HG03521 (cell line): ENCODE measurements at regions not wholly inside any gene's neighbourhood (a gene's known extent, or its start where the extent isn't known, plus 50 kb on each side); places are given as distances from the start of the nearest gene placed in this dataset.

Experiments used
- ATAC-seq: cut with Tn5 transposase; IDR thresholded peaks from one replicate; pipeline ENCODE4 v1.9.1; 2021; ENCODE audit warnings: mild to moderate bottlenecking, moderate library complexity; ENCODE audit not compliant: unreplicated experiment

DNA sequence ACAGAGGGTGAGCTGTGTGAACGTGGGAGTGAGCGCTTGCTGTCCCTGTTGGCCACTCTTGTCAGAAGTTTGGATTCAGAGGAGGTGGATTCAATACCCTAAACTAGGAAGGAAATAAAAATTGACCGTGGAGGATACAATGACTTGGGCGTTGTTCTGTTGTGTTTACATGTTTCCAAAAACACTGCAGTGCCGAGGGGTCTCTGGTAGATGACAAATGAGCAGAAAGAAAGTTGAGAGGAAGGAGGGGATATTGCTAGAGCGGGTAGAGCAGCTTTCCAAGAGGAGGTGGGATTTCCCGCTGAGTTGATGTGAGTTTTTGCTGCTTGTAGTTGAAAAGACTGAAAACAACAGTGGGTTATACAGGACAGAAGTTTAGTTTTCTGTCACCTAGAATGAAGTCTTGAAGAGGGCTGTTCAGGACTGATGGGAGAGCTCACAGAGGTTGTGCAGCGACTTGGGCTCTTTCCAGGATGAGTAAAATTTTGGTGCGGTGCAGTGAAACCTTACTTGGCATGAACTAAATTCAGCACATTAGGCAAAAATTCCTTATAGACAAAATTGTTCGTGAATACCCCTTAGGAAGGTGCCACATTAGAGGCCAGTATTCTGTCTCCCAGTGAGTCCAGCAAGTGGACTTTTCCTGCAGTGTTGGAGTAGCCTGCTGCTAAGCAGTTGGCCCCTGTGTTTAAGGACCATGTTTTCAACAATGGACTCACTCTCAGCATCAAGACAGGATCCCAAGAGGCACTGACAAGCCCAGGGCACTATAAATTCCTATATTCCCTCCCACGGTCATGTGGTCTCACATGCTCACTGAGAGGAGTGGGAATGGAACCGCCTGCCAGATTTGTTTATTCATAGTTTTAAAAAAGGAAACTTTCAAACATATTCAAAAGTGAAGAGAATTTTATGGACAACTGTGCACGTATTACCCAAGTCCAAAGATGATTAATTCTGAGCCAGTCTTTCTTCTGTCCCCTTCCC, 435.0 kb upstream of the C2CD4B start:
- ATAC-seq: no peak

DNA sequence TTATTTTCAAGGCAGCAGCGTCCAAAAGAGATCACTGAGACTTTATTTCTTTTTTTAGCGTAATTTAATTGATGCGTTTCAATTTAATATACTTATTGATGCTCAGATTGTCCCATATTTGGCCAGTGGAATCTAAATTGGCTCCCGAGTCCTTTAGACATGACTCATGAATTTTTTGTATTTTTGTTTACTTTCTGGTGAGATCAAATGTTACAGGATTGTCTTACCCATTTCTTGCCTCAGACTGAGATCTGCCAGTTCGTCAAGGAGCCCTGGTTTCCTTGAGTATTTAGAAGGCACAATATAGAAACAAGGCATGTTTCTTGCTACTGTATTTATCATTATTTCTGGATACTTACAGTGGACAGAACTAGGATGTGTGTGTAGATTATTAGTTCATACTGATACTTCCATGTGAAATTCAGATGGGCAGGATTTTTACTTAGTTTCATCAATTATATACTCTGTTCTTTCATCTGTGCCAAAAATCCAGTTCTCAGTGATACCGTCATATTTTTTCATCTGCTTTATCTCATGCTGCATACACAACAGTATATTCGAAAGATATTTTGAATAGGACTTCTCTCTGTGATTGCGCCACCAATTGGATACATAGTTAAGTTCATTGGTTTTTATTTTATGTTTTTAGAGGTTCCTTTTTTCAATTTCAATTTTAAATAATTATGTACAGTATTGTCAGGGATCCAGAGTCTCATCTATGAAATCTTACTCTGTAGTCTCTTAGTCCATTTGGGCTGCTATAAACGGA, 436.9 kb upstream of the C2CD4B start:
- no peak for ATAC-seq

DNA sequence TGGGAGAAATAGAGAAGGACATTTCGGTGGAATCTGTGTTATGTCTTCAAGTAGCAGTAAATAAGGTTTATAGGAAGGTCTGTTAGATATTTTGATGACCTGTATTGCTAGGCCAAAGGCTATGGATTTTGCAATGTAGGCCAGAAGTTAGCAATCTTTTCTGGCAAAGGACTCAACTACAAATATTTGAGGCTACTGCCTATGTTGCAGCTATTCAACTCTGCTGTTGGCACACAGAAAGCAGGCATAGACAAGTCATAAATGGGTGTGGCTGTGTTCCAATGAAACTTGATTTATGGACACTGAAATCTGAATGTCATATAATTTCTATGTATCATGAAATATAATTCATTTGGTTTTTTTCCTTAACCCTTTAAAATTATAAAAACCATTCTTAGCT, 438.7 kb upstream of the C2CD4B start:
- ATAC-seq: no peak

DNA sequence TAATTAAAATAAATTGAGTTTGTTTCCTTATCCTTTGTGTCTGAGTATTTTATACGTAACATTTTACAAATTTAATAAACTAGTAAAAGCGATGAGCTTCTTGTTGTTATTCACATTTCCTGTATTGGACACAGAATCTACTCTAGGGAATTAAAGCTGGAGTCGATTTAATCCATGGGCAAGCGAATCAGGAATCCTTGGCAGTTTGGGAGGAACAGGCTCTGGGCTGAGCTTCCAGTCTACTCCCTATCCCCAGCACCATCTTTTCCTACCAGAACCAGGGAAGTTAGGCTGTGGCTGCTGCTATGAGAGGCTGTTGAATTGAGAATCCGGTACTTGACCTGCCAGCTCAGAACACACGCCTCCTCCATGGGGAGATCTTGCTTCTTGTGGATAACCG, 437.3 kb upstream of the TPM1 start:
- no peak for ATAC-seq

DNA sequence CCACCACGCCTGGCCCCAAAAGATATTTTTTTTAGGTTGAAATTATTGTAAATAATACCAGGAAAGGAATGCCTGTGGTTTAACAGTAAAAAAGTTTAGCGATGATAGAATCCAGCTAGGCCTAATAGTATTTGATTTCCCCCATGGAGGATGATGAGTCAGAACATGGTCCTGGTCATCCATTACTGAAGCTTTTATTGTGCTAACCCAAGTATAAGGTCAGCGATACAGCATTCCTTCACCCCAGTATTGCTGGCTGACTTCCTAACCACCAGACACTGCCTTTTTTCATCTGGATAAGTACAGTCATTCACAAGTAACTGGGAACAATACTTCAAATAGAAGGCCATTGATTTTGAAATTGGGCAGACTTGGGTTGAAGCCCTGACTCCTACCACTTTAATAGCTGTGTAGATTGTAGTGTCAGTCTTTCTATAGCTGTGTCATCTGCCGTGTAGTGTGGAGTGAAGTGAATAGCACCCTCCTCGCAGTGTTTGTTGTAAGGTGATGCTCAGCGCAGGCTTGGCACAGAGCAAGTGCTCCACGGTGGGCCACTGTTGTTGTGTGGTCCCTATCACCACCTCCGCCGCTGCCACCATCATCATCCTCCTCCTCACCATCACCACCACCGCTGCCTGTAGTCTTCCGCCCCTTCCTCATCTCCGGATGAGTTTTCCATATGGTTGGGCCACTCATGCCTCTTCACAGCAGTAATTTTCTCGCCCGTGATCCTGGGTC, 436.0 kb upstream of the TPM1 start:
- no peak for ATAC-seq

DNA sequence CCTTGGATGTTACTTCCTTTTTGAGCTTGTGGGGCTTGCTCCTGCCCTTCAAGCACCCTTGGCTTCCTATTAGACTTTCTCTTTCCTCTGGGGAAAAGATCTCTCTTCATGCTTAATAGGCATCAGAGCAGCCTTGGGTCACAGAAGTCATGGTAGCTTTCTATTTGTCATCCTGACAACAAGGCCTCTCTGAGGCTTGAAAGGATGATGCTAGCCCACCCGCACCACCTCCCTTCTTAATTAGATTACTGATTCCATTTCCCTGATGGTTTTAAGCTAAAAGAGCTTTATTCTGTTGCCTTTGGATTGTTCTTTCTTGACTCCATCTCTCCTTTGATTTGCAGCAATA, 435.5 kb upstream of the TPM1 start:
- no peak for ATAC-seq

DNA sequence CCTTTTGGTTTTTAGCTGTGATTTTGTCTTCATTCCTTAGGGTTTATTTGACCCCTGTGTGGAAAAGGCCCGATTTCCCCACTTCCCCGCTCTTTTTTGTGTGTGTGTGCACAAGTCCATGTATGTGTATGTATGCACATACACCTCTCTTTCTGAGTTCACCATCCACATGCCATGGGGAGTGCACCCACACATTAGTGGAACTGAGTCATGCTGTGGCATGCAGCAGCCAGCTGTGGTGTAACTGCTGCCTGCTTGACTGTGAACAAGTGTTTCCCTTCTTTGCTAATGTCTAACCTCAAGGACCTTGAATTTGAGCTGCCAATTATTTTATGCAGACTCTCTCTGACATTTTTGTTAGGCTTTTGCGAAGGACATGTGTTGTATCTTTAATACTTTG, 434.9 kb upstream of the TPM1 start:
- no peak for ATAC-seq

DNA sequence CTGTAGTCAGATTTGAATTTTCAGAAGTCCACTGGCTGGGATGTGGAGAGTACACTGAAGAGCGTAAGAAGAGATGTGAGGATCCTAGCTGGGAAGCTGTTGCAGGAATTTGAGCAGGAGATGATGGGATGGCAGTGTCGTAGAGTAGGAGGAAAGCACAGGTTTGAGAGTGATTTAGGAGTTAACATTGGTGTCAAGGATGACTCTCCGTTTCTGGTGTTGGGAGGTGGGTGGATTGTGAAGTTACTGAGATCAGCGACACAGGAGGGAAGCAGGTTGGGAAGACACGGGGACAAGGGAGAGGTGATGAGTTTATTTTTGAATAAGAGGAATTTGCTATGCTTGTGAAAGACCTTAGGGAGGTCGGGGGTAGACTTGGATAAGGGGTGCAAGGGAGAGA, 434.2 kb upstream of the TPM1 start:
- ATAC-seq: no peak

DNA sequence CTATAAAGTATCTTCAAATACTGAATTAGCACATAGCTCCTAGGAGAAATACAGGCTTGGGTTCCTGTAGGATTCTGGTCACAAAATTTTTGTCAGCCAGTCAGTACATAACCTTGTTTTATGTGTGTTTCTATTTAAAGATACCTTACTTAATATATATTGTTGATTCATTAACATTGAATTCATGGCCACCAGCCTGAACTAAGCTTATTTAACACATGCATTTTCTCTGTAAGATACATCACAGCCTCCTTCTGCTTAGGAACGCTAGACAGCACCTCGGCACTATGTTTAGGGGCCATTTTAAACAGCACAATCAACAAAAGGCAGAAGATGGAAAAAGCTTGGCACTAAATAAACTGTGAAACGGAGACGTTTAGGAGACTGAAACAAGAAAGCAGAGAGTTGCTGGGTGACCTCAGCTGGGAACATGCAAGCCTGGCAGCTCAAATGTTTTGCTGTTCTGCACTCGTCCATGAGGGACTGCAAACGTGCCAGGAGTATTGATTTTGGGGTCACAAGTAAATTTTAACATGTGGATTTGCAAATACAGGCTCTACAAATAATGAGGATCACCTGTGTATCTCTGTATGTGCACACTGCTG, 432.2 kb upstream of the TPM1 start:
- ATAC-seq: no peak

DNA sequence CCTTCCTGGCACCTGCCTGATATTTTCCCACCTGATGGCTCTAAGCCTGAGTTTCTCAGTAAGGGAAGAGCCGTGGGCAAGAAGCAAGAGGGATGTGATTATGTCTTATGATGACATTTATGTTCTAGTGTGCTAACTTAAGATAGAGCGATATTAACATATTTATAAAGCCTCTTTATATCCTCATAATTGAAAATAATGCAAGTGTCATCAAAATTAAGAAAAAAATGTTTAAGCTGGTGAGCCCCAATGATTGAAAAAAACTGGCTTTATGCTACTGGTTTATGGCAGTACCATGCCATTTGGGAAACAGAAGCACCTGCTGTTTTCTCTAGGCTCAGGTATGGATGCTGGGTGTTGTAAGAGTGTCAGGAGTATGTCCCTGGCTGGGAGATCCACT, 431.5 kb upstream of the TPM1 start:
- ATAC-seq: no peak

DNA sequence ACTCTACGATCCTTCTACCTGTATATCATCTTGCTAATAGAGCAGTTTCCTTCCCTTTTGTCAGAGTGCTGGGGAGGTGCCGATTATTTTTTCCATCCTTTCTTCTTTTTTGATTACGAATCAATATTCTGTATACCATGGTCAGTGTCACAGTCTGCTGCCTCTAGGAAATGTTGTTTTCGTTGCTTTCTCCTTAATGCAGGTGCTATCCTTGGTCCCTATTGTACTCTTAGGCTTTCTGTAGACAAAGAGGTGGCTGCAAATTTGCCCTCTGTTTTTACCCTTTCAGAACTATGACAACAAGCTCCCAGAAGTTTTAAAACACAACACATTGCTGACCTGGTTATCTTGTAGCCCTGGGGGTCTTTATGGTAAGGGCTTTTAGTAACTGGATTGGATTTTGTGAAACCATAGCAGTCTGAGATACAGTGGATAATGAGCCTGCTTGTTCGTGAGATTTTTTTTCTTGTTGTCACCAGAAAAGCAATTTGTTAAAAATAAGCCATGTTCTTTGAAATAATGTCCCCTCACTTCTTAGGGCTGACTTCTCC, 430.3 kb upstream of the TPM1 start:
- ATAC-seq: no peak

DNA sequence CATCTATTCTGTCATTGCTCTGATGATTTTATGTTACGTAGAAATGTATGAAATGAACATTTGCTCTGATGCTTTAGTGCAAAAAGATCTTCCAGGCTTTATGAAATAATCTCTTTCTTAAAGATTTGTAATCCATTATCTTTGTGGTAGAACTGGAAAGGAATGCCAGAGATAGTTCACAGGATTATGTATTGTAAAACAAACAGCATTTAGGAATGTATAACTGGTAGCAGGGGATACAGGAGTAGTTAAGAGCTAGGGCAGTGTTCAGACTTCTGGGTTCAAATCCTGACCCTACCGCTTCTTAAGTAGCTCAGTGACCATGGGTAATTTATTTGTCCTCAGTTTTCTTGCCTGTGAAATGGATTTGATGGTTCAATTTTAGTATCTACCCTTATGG, 429.8 kb upstream of the TPM1 start:
- ATAC-seq: no peak

DNA sequence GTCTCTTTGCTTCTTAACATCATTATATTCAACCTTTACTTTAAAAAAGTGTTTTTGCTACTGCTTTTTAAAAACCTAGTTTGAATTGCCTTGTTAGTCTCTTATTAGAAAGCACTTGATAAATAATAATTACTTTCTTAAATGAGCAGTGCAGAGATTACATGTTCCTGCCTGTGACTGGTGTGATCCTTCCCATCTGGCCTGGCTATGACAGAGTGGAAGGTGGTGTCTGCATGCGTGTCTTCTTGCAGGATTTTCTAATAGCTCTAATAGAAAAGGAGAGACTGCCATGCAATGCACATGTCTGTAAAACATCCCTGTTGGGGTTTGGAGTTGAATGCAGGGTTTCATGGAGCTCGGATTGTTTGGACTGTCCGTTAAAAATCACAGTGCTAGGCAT, 425.8 kb upstream of the TPM1 start:
- ATAC-seq: no peak

DNA sequence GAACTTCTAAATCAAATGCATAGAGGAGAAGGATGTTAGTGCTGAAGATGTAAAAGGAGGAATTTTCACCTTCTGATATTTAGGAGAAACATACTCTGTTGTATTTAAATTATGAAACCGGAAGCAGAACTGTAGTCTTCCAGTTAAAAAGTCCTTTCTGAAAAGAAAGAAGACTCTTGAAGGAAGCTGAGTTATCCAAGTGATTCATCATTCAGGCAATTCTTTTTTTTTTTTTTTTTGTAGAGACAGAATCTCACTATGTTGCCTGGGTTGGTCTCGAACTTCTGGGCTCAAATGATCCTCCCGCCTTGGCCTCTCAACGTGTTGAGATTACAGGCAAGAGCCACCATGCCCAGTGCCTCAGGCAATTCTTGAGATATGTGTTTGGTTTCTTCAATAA, 424.8 kb upstream of the TPM1 start:
- no peak for ATAC-seq

DNA sequence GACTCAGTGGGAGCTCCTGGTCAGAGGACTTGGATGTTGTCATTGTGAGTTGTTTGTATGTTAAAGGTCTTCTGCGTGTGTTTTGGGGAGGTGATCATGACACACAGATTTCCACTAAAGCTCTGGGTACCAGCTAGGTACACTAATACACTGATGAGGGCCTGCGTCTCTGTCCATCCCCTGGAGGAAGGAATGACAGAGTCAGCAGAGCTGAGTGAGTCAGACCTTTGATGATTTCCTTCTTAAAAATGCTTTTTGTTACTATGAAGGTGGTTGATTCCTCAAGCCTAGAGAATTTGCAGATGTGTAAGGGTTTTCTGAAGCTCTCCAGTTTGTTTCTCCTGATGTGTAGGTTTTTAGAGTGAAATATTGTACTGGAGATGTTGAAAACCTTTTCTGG, 424.1 kb upstream of the TPM1 start:
- ATAC-seq: no peak

DNA sequence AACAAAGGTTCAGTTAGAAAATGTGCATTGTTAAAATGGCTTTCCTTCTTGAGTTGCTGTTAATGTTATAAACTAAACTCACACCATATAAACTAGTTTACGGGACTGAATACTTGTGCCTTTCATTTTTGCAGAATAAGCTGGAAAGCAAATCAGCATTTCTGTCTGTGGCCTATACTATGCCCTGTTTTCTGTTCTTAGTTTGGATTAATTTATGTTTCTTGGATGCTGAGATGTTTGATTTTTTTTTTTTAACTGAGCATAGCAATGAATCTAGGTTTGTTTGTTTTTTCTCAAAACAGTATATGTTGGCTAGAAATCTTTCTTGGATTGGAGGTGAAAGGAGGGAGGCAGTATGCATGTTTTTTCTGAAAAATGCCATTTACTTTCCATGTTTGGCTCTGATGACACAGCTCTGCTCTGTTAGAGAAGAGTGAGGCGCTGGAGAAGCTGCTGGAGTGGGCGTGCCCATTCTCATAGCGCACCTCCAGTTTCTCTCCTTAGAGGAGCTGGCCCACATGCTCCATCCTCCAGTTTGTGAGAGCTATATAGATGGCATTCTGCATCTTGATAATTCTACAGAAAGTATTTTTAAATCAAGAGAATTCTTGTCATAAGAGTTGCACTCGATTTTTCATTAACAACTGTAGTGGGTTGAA, 423.6 kb upstream of the TPM1 start:
- ATAC-seq: no peak

DNA sequence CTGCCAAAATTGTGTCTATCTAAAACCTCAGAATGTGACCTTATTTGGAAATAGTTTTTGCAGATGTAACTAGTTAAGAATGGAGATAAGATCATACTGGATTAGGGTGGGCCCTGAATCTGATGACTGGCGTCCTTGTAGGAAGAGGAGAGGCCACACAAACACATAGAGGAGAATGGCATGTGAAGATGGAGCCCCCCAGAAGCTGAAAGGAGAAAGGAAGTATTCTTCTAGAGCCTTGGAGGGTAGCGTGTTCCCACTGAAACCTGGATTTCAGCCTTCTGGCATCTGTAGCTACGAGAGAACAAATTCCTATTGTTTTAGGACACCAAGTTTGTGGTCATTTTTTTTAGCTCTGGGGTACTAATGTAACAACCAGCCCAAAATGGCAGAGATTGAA, 423.0 kb upstream of the TPM1 start:
- ATAC-seq: no peak

DNA sequence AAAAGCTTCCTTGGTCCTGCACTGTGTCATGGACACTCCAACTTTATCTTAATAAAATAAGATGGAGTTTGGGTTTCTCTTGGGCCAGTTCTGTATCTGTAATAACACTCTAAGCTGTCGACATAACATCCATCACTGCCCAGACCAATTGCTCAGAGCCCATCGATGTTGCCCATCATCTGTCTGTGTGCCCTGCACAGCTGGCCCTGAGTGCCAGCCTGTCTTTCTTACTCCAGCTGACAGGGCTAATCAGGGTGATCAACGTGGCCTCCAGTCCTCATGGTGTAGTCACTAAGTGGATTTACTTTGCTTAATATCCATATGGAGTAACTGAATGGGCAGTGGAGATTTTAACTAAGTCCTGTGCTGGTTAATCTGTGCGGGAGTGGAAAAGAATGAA, 419.8 kb upstream of the TPM1 start:
- ATAC-seq: no peak

DNA sequence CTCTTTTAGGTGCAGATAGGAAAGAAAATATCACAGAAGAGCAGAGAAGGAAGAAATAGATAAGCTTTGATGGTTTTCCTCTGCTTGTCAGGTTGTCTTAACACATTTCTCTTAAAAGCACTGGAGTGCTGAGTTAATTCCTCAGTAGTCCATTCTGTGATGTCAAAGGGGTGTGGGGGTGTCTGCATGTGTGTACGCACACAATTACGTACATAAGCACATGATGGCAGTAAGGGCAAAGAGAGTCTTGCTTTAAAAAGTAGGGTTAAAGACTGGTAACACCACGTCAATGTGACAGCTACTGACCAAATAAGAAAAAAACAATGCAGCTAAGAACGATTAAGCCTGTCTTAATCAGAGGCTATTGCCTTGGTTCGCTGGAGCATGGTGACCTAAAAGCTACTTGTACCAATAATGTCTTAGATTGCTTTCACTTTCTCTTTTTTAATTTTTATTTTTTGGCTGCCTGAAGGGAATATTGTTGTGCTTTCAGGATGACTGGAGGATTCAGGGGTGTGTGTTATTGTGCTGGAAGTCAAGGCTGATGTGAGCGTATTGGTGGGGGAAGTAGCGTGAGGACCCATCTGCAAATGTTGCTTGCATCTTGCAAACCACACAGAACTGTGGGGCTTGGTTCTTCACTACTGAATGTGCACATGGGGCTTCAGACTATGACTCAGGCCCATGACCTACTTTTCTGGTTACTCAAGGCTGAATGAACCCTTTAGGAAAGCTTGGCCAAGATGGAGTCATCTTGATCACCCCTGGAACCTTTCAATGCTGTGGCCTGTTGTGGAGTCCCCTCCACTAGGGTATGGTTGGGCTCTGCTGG, 417.8 kb upstream of the TPM1 start:
- no peak for ATAC-seq
